T-helper 2 cell treated with Interferon-gamma antibody and Interleukin-4, amounts not matched to agents 100 ng/mL and 5 ng/mL, for 36 hours (primary cell): ENCODE measurements at regions not wholly inside any gene's neighbourhood (a gene's known extent, or its start where the extent isn't known, plus 50 kb on each side); places are given as distances from the start of the nearest gene placed in this dataset.

Experiments
- intact Hi-C: fragments of 100-400 bp; cut with micrococcal nuclease; formaldehyde crosslinking; loops from one replicate; pipeline ENCODE4 v1.15.1; 2023

- intact Hi-C loops: no loop called here
These were observed 51.0 kb upstream of the BARX2 start for GRCh38 chr11:129324533-129325175.

GRCh38 chr11:129323896-129324502, 51.6 kb upstream of the BARX2 start:
- intact Hi-C loops: no loop called here

- intact Hi-C loops: no loop called here
These were observed 52.7 kb upstream of the BARX2 start for GRCh38 chr11:129322941-129323340.

- intact Hi-C loops: no loop called here
These were observed 54.6 kb upstream of the BARX2 start for GRCh38 chr11:129321076-129321475.

- intact Hi-C loops: no loop called here
These were observed 55.2 kb upstream of the BARX2 start for GRCh38 chr11:129320494-129320893.

- intact Hi-C loops: no loop called here
These were observed 55.9 kb upstream of the BARX2 start for GRCh38 chr11:129319751-129320150.

- intact Hi-C loops: no loop called here
These were observed 56.4 kb upstream of the BARX2 start for GRCh38 chr11:129319201-129319600.

GRCh38 chr11:129317571-129317970, 58.1 kb upstream of the BARX2 start:
- intact Hi-C loops: no loop called here

- intact Hi-C loops: no loop called here
These were observed 58.9 kb upstream of the BARX2 start for GRCh38 chr11:129316781-129317180.

GRCh38 chr11:129315781-129316579, 59.7 kb upstream of the BARX2 start:
- intact Hi-C loops: no loop called here

- intact Hi-C loops: no loop called here
These were observed 61.3 kb upstream of the BARX2 start for GRCh38 chr11:129314371-129314770.

- intact Hi-C loops: no loop called here
These were observed 61.9 kb upstream of the BARX2 start for GRCh38 chr11:129313541-129314297.

GRCh38 chr11:129312730-129313503, 62.7 kb upstream of the BARX2 start:
- intact Hi-C loops: no loop called here

- intact Hi-C loops: no loop called here
These were observed 67.3 kb upstream of the BARX2 start for GRCh38 chr11:129308241-129308865.

- intact Hi-C loops: no loop called here
These were observed 68.5 kb upstream of the BARX2 start for GRCh38 chr11:129307162-129307561.

- intact Hi-C loops: no loop called here
These were observed 73.1 kb upstream of the BARX2 start for GRCh38 chr11:129302386-129303101.

GRCh38 chr11:129300099-129300498, 75.5 kb upstream of the BARX2 start:
- intact Hi-C loops: no loop called here

- intact Hi-C loops: no loop called here
These were observed 76.7 kb upstream of the BARX2 start for GRCh38 chr11:129298988-129299387.

GRCh38 chr11:129295746-129296145, 79.9 kb upstream of the BARX2 start:
- intact Hi-C loops: no loop called here

GRCh38 chr11:129292771-129293170, 82.9 kb upstream of the BARX2 start:
- intact Hi-C loops: no loop called here
